OCI-LY7 (cell line): ENCODE measurements at regions not wholly inside any gene's neighbourhood (a gene's known extent, or its start where the extent isn't known, plus 50 kb on each side); places are given as distances from the start of the nearest gene placed in this dataset.

ENCODE experiments used
- BruUV-seq: library from RNA; stranded (reverse); fragments of 400-500 nt; replicated peaks from 2 replicates; lab custom pipeline; 2021; lab: Mats Ljungman, UMichigan
- CTCF ChIA-PET: fragments of 300-600 bp; sonication (Branson Sonifier 250); formaldehyde crosslinking; loops from one replicate; lab custom pipeline; 2022; ENCODE audit warnings: antibody characterized with exemption; ENCODE audit not compliant: unreplicated experiment; lab: Charles Lee
- POLR2A ChIA-PET: fragments of 300-600 bp; sonication (Branson Sonifier 250); formaldehyde crosslinking; loops from one replicate; lab custom pipeline; 2022; ENCODE audit warnings: antibody characterized with exemption; lab: Charles Lee
- DNase-seq: peaks from one replicate; pipeline ENCODE4 v3.0.0-alpha.2; 2015; ENCODE audit warnings: low spot score
- H2AFZ ChIP-seq: fragments of 200-600 bp; sonication (generic), shearing (Covaris generic); 2 replicates; pipeline ENCODE4 v1.6.1; 2014; ENCODE audit warnings: mild to moderate bottlenecking, antibody characterized with exemption, low read length, moderate library complexity
- H3K27ac ChIP-seq: fragments of 200-600 bp; sonication (generic); 2 replicates; pipeline ENCODE4 v1.5.1; 2014; ENCODE audit warnings: mixed run types, low read depth, mild to moderate bottlenecking, moderate library complexity, low read length, inconsistent platforms; ENCODE audit not compliant: poor library complexity, severe bottlenecking
- H3K36me3 ChIP-seq: fragments of 200-600 bp; sonication (generic); 2 replicates; pipeline ENCODE4 v1.6.1; 2014; ENCODE audit warnings: mild to moderate bottlenecking, antibody characterized with exemption, low read length, moderate library complexity, mixed read lengths; ENCODE audit not compliant: insufficient read depth
- H3K4me1 ChIP-seq: fragments of 200-600 bp; sonication (generic); 2 replicates; pipeline ENCODE4 v1.5.1; 2014; ENCODE audit warnings: mild to moderate bottlenecking, low read length; ENCODE audit not compliant: insufficient read depth, poor library complexity, severe bottlenecking
- H3K4me2 ChIP-seq: fragments of 200-600 bp; sonication (generic); 2 replicates; pipeline ENCODE4 v1.6.1; 2014; ENCODE audit warnings: mild to moderate bottlenecking, low read length
- H3K4me3 ChIP-seq: fragments of 200-600 bp; sonication (generic); 2 replicates; pipeline ENCODE4 v1.5.1; 2014; ENCODE audit warnings: mild to moderate bottlenecking, low read depth, low read length; ENCODE audit not compliant: poor library complexity, severe bottlenecking
- H3K79me2 ChIP-seq: fragments of 200-600 bp; sonication (generic); 2 replicates; pipeline ENCODE4 v1.6.1; 2016; ENCODE audit warnings: low read depth, mild to moderate bottlenecking, low read length, moderate library complexity, mixed read lengths; ENCODE audit not compliant: insufficient read depth
- H3K9me2 ChIP-seq: fragments of 200-600 bp; sonication (generic); 2 replicates; pipeline ENCODE4 v1.6.1; 2016; ENCODE audit warnings: mild to moderate bottlenecking, low read length, mixed read lengths; ENCODE audit not compliant: insufficient read depth
- H3K9me3 ChIP-seq: fragments of 200-600 bp; sonication (generic); 2 replicates; pipeline ENCODE4 v1.6.1; 2014; ENCODE audit warnings: mild to moderate bottlenecking, mixed run types, low read length, mixed read lengths
- H4K20me1 ChIP-seq: fragments of 200-600 bp; sonication (generic); 2 replicates; pipeline ENCODE4 v1.6.1; 2014; ENCODE audit warnings: mild to moderate bottlenecking, antibody characterized with exemption, low read length, moderate library complexity, mixed read lengths; ENCODE audit not compliant: insufficient read depth
- EZH2phosphoT487 ChIP-seq: fragments of 200-600 bp; sonication (generic); IDR thresholded peaks from 2 replicates; pipeline ENCODE4 v1.6.1; 2018; ENCODE audit warnings: low read depth, borderline replicate concordance, mild to moderate bottlenecking, mixed run types, antibody characterized with exemption, low read length, moderate library complexity, mixed read lengths
- intact Hi-C: fragments of 100-400 bp; cut with micrococcal nuclease; formaldehyde crosslinking; loops from one replicate; pipeline ENCODE4 v1.10.0; 2022; ENCODE audit not compliant: unreplicated experiment
- TF ChIP-seq, protein P1 (sequence below): fragments of 200-600 bp; sonication (generic); conservative IDR thresholded peaks from 2 replicates; pipeline ENCODE4 v1.5.1; 2014; ENCODE audit warnings: mild to moderate bottlenecking, antibody characterized with exemption, low read length, moderate library complexity, mixed read lengths

GRCh38 chr2:120678251-120678650 is 57.4 kb upstream of the GLI2 start:
- Histone ChIP-seq H3K9me3 (no peaks in the 10 kb centered on the region), H3K4me1 (no peaks in the 10 kb centered on the region), H4K20me1 (no peaks in the 10 kb centered on the region), H3K36me3 (no peaks in the 10 kb centered on the region), H3K27ac (no peak overlapping the region), H2AFZ (no peak overlapping the region), H3K4me3 (no peak overlapping the region), H3K4me2 (no peak overlapping the region), H3K9me2 (no peaks in the 10 kb centered on the region), H3K79me2 (no peaks in the 10 kb centered on the region)
- no peak for DNase-seq
- TF ChIP-seq EZH2phosphoT487: no peak
- TF ChIP-seq, protein P1, sequence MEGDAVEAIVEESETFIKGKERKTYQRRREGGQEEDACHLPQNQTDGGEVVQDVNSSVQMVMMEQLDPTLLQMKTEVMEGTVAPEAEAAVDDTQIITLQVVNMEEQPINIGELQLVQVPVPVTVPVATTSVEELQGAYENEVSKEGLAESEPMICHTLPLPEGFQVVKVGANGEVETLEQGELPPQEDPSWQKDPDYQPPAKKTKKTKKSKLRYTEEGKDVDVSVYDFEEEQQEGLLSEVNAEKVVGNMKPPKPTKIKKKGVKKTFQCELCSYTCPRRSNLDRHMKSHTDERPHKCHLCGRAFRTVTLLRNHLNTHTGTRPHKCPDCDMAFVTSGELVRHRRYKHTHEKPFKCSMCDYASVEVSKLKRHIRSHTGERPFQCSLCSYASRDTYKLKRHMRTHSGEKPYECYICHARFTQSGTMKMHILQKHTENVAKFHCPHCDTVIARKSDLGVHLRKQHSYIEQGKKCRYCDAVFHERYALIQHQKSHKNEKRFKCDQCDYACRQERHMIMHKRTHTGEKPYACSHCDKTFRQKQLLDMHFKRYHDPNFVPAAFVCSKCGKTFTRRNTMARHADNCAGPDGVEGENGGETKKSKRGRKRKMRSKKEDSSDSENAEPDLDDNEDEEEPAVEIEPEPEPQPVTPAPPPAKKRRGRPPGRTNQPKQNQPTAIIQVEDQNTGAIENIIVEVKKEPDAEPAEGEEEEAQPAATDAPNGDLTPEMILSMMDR: no peak
- BruUV-seq: no TSS peak
- POLR2A ChIA-PET: interaction anchor here (0.7 kb wide), 1 partner anchor 428 kb away, joined by 3 read pairs; no protein-coding TSS in a partner anchor
- intact Hi-C loops: loop anchor here (5.0 kb wide), 1 partner anchor 336 kb away; no protein-coding TSS in a partner anchor
- CTCF ChIA-PET: interaction anchor here (0.6 kb wide), 1 partner anchor 924 kb away, joined by 3 read pairs; no protein-coding TSS in a partner anchor

DNA sequence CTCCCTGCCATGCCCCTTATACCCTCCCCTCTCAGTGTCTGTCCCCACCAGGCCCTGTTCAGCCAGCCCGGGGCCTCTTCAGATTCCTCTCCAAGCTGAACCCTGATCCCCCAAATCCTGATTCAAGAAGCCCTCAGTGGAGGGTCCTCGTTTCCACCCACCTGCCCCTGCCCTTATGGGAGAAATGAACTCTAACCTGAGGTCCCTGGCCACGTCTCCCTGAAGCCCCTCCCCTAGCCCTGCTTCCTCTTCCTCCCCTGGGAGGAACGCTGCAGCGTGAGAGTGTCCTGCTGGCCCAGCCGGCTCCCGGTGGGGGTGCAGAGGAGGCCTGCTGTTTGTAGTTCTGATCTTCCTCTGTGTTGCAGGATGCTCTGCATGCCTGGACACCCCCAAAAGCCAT is 56.7 kb upstream of the GLI2 start:
- no peaks in the 10 kb centered on the region for H3K9me3 ChIP-seq
- ChIA-PET CTCF (interaction anchor here (0.6 kb wide), 1 partner anchor 925 kb away, joined by 3 read pairs; no protein-coding TSS in a partner anchor), POLR2A (no interaction called here)
- H3K27ac ChIP-seq: no peak overlapping the region
- no peaks in the 10 kb centered on the region for H4K20me1 ChIP-seq
- H3K9me2 ChIP-seq: no peaks in the 10 kb centered on the region
- H3K79me2 ChIP-seq: no peaks in the 10 kb centered on the region
- no peak overlapping the region for H3K4me3 ChIP-seq
- TF ChIP-seq, protein P1: no peak
- TF ChIP-seq EZH2phosphoT487: no peak
- intact Hi-C loops: loop anchor here (5.0 kb wide), 1 partner anchor 337 kb away; no protein-coding TSS in a partner anchor
- no peak overlapping the region for H3K4me2 ChIP-seq
- H3K36me3 ChIP-seq: no peaks in the 10 kb centered on the region
- H2AFZ ChIP-seq: no peak overlapping the region
- BruUV-seq: no TSS peak
- no peaks in the 10 kb centered on the region for H3K4me1 ChIP-seq
- no peak for DNase-seq

DNA sequence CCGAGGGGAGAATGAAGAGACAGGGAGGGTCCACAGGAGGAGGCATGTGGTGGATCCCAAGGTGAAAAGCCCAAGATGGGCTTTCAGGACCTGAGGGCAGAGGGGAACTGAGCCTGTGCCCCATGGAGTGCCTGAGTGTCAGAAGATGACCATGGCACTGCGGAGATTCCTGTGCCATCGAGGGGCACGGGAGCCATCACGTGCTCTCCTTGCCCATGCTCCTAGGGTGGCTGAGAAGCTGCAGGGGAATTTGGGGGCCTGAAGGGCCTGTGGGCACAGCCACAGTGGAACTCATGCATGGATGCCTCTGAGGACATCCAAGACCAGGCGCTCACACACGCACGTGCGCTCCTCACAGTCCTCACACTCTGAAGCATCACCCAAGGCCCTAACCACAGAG is 56.1 kb upstream of the GLI2 start:
- intact Hi-C loops: loop anchor here (5.0 kb wide), 1 partner anchor 337 kb away; no protein-coding TSS in a partner anchor
- TF ChIP-seq, protein P1: no peak
- no peak for TF ChIP-seq EZH2phosphoT487

More for the DNA sequence above, 56.1 kb upstream of the GLI2 start:
- H3K4me3 ChIP-seq: no peak overlapping the region
- no peaks in the 10 kb centered on the region for H4K20me1 ChIP-seq
- H3K4me1 ChIP-seq: no peaks in the 10 kb centered on the region
- no peaks in the 10 kb centered on the region for H3K9me3 ChIP-seq
- no peak overlapping the region for H2AFZ ChIP-seq
- no peak overlapping the region for H3K4me2 ChIP-seq
- H3K27ac ChIP-seq: no peak overlapping the region
- POLR2A ChIA-PET: no interaction called here
- no peaks in the 10 kb centered on the region for H3K9me2 ChIP-seq
- no peak for DNase-seq
- H3K36me3 ChIP-seq: no peaks in the 10 kb centered on the region
- H3K79me2 ChIP-seq: no peaks in the 10 kb centered on the region
- CTCF ChIA-PET: no interaction called here
- no TSS peak for BruUV-seq
